ENCODE measurements at regions not wholly inside any gene's neighbourhood (a gene's known extent, or its start where the extent isn't known, plus 50 kb on each side); places are given as distances from the start of the nearest gene placed in this dataset.

DNA sequence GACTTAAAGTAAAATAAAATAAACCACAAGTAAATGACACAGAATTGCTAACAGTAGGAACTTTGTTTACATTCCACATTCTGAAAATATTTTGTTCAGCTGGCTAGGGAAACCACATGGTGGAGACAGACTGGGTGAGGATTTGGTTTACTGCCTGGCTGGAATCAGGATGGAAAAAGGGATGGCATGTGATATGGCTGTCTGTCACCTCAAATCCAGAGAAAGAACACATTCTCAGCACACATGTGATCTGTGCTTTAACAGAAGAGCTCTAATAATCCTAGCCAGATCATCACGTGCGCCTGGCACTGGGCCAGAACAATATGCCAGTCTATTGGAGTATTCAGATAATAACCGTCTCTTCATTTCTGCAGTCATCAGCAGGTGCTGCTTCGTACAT, 90.9 kb upstream of the PIP4K2A start:
- POLR2A ChIA-PET, result no interaction called here
- Histone ChIP-seq H3K4me3 (no peak overlapping the region), H3K9me3 (no peaks in the 10 kb centered on the region), H3K4me2 (peak overlapping the region; percentile 43), H3K27ac (no peak overlapping the region), H3K4me1 (peaks cover 7% of the 10 kb centered on the region; the same call in 1 of the 3 replicates)
- ATAC-seq (peak; percentile 31 to 50; a peak in 1 of 6 replicates), DNase-seq (ENCODE audit: low read depth in 1 of 2, low spot score in 1 of 2) (no peak), FAIRE-seq (no peak)
- 32% methylated on average over 4 of the region's 4 CpGs for WGBS (ENCODE audit: missing lambda C conversion rate)
- CTCF ChIA-PET, result interaction anchor here (0.5 to 1.4 kb wide), 2 partner anchors 49 to 124 kb away, joined by 3 read pairs; no protein-coding TSS in a partner anchor
- TF ChIP-seq EHF (CRISPR knock-in tag; IDR thresholded peaks at IDR 0.05), result no peak
- TF ChIP-seq ELK1 (IDR thresholded peaks at IDR 0.05; ENCODE audit: low read depth, low read length), result no peak
- no peak for TF ChIP-seq EP300 (IDR thresholded peaks at IDR 0.05)
- TF ChIP-seq RCOR1 (IDR thresholded peaks at IDR 0.05; ENCODE audit: low read depth, low read length), result no peak
- TF ChIP-seq JUNB (IDR thresholded peaks at IDR 0.05), result no peak
- TF ChIP-seq, protein P1, sequence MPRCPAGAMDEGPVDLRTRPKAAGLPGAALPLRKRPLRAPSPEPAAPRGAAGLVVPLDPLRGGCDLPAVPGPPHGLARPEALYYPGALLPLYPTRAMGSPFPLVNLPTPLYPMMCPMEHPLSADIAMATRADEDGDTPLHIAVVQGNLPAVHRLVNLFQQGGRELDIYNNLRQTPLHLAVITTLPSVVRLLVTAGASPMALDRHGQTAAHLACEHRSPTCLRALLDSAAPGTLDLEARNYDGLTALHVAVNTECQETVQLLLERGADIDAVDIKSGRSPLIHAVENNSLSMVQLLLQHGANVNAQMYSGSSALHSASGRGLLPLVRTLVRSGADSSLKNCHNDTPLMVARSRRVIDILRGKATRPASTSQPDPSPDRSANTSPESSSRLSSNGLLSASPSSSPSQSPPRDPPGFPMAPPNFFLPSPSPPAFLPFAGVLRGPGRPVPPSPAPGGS (IDR thresholded peaks at IDR 0.05), result no peak
- 0 out of 5 replicates have a peak, but pooled peaks of 1 of the 2 experiments have one; percentile 16 for TF ChIP-seq RAD21 (conservative IDR thresholded peaks at IDR 0.05 in 1 of 2, IDR thresholded peaks at IDR 0.05 in 1 of 2)
- TF ChIP-seq EHMT2 (IDR thresholded peaks at IDR 0.05; ENCODE audit: low read depth), result no peak
- no peak for TF ChIP-seq ZFP36 (IDR thresholded peaks at IDR 0.05; ENCODE audit: borderline replicate concordance, partially characterized antibody)
- no peak for TF ChIP-seq KDM1A (IDR thresholded peaks at IDR 0.05; ENCODE audit: low read depth)
- TF ChIP-seq NFE2L2 (conservative IDR thresholded peaks at IDR 0.05; ENCODE audit: low read length), result no peak
- no peak for TF ChIP-seq REST (IDR thresholded peaks at IDR 0.05)
- TF ChIP-seq NR3C1 (IDR thresholded peaks at IDR 0.05), result no peak
- TF ChIP-seq GATA3 (IDR thresholded peaks at IDR 0.05; ENCODE audit: borderline replicate concordance), result no peak
- no peak for TF ChIP-seq FOSL2 (IDR thresholded peaks at IDR 0.05)
- no peak for TF ChIP-seq FOSL2 (CRISPR knock-in tag; IDR thresholded peaks at IDR 0.05)
- TF ChIP-seq, protein P2, sequence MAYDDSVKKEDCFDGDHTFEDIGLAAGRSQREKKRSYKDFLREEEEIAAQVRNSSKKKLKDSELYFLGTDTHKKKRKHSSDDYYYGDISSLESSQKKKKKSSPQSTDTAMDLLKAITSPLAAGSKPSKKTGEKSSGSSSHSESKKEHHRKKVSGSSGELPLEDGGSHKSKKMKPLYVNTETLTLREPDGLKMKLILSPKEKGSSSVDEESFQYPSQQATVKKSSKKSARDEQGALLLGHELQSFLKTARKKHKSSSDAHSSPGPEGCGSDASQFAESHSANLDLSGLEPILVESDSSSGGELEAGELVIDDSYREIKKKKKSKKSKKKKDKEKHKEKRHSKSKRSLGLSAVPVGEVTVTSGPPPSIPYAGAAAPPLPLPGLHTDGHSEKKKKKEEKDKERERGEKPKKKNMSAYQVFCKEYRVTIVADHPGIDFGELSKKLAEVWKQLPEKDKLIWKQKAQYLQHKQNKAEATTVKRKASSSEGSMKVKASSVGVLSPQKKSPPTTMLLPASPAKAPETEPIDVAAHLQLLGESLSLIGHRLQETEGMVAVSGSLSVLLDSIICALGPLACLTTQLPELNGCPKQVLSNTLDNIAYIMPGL (CRISPR knock-in tag; IDR thresholded peaks at IDR 0.05; ENCODE audit: borderline replicate concordance), result no peak
- TF ChIP-seq USF2 (IDR thresholded peaks at IDR 0.05), result 0 out of 2 replicates have a peak, but pooled peaks have one; percentile 17
- TF ChIP-seq ZNF302 (CRISPR knock-in tag; IDR thresholded peaks at IDR 0.05), result no peak
- peak; percentile 20; the same call in 1 of the 3 replicates for TF ChIP-seq SMC3 (IDR thresholded peaks at IDR 0.05)
- TF ChIP-seq HOXA7 (CRISPR knock-in tag; IDR thresholded peaks at IDR 0.05), result no peak
- TF ChIP-seq MYC (IDR thresholded peaks at IDR 0.05; ENCODE audit: borderline replicate concordance, low read length), result no peak
- no peak for TF ChIP-seq TP53 (CRISPR knock-in tag; IDR thresholded peaks at IDR 0.05)
- no peak for TF ChIP-seq CEBPB (IDR thresholded peaks at IDR 0.05)
- TF ChIP-seq RNF2 (IDR thresholded peaks at IDR 0.05; ENCODE audit: borderline replicate concordance, low read depth), result no peak
- no peak for TF ChIP-seq RFX5 (IDR thresholded peaks at IDR 0.05)

All from A549 (cell line).